RWPE2 (cell line): ENCODE measurements at regions not wholly inside any gene's neighbourhood (a gene's known extent, or its start where the extent isn't known, plus 50 kb on each side); places are given as distances from the start of the nearest gene placed in this dataset.

Experiments
- ATAC-seq: fragments of 200-7000 bp; cut with Tn5 transposase; 3 replicates; pipeline ENCODE4 v1.9.1; 2021; ENCODE audit warnings: low read depth
- DNase-seq: peaks from one replicate; pipeline ENCODE4 v3.0.0-alpha.2; 2020; ENCODE audit warnings: low spot score
- H3K27ac ChIP-seq: fragments of 450-650 bp; 2 replicates; pipeline ENCODE4 v1.5.1; 2017; ENCODE audit warnings: mild to moderate bottlenecking; ENCODE audit not compliant: poor library complexity, severe bottlenecking
- H3K27me3 ChIP-seq: fragments of 250-450 bp; sonication (Bioruptor Pico); 2 replicates; pipeline ENCODE4 v1.5.1; 2021; ENCODE audit warnings: mild to moderate bottlenecking, moderate library complexity; ENCODE audit not compliant: insufficient read depth, poor library complexity, severe bottlenecking
- H3K36me3 ChIP-seq: fragments of 250-450 bp; sonication (Bioruptor Pico); 2 replicates; pipeline ENCODE4 v1.5.1; 2020; ENCODE audit warnings: low read depth, mild to moderate bottlenecking, moderate library complexity
- H3K4me1 ChIP-seq: fragments of 250-450 bp; sonication (Bioruptor Pico); 2 replicates; pipeline ENCODE4 v1.5.1; 2021; ENCODE audit warnings: mild to moderate bottlenecking, moderate library complexity; ENCODE audit not compliant: insufficient read depth, poor library complexity, severe bottlenecking
- H3K4me3 ChIP-seq: fragments of 250-450 bp; sonication (Bioruptor Pico); 2 replicates; pipeline ENCODE4 v1.5.1; 2021; ENCODE audit warnings: mild to moderate bottlenecking, moderate library complexity; ENCODE audit not compliant: severe bottlenecking
- H3K9me3 ChIP-seq: fragments of 250-450 bp; sonication (Bioruptor Pico); 2 replicates; pipeline ENCODE4 v1.5.1; 2021; ENCODE audit warnings: mild to moderate bottlenecking, moderate library complexity; ENCODE audit not compliant: severe bottlenecking
- TF ChIP-seq, protein P1 (sequence below): fragments of 450-650 bp; IDR thresholded peaks from one replicate; pipeline ENCODE4 v1.5.1; 2017; ENCODE audit warnings: mild to moderate bottlenecking, moderate library complexity; ENCODE audit not compliant: poor library complexity, severe bottlenecking

- H3K27me3 ChIP-seq, result no peaks in the 10 kb centered on the region
- DNase-seq (no peak), ATAC-seq (no peak)
- no peak overlapping the region for H3K4me3 ChIP-seq
- no peak overlapping the region for H3K27ac ChIP-seq
- H3K9me3 ChIP-seq, result no peaks in the 10 kb centered on the region
- H3K36me3 ChIP-seq, result no peaks in the 10 kb centered on the region
- peaks cover 9% of the 10 kb centered on the region for H3K4me1 ChIP-seq
- TF ChIP-seq, protein P1, sequence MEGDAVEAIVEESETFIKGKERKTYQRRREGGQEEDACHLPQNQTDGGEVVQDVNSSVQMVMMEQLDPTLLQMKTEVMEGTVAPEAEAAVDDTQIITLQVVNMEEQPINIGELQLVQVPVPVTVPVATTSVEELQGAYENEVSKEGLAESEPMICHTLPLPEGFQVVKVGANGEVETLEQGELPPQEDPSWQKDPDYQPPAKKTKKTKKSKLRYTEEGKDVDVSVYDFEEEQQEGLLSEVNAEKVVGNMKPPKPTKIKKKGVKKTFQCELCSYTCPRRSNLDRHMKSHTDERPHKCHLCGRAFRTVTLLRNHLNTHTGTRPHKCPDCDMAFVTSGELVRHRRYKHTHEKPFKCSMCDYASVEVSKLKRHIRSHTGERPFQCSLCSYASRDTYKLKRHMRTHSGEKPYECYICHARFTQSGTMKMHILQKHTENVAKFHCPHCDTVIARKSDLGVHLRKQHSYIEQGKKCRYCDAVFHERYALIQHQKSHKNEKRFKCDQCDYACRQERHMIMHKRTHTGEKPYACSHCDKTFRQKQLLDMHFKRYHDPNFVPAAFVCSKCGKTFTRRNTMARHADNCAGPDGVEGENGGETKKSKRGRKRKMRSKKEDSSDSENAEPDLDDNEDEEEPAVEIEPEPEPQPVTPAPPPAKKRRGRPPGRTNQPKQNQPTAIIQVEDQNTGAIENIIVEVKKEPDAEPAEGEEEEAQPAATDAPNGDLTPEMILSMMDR, result no peak
Observed at GRCh38 chr12:77237896-77238295, 172.5 kb upstream of the E2F7 start.

GRCh38 chr12:77236066-77236465 lies 170.7 kb upstream of the E2F7 start:
- no peak overlapping the region for H3K4me3 ChIP-seq
- ATAC-seq, result no peak
- peaks cover 9% of the 10 kb centered on the region for H3K4me1 ChIP-seq
- H3K27ac ChIP-seq, result no peak overlapping the region
- no peaks in the 10 kb centered on the region for H3K27me3 ChIP-seq
- H3K36me3 ChIP-seq, result no peaks in the 10 kb centered on the region
- DNase-seq, result no peak
- TF ChIP-seq, protein P1, result no peak
- no peaks in the 10 kb centered on the region for H3K9me3 ChIP-seq

GRCh38 chr12:77232045-77232444 lies 166.7 kb upstream of the E2F7 start:
- H3K36me3 ChIP-seq, result no peaks in the 10 kb centered on the region
- DNase-seq (no peak), ATAC-seq (no peak)
- H3K9me3 ChIP-seq, result no peaks in the 10 kb centered on the region
- H3K4me1 ChIP-seq, result no peaks in the 10 kb centered on the region
- no peak overlapping the region for H3K4me3 ChIP-seq
- H3K27me3 ChIP-seq, result no peaks in the 10 kb centered on the region
- H3K27ac ChIP-seq, result no peak overlapping the region
- TF ChIP-seq, protein P1, result no peak

- ATAC-seq, result no peak
- H3K4me1 ChIP-seq, result no peaks in the 10 kb centered on the region
- H3K27me3 ChIP-seq, result no peaks in the 10 kb centered on the region
- no peaks in the 10 kb centered on the region for H3K9me3 ChIP-seq
- no peak overlapping the region for H3K4me3 ChIP-seq
- H3K36me3 ChIP-seq, result no peaks in the 10 kb centered on the region
- no peak for DNase-seq
- TF ChIP-seq, protein P1, result no peak
- H3K27ac ChIP-seq, result no peak overlapping the region
Observed at GRCh38 chr12:77231501-77231918, 166.1 kb upstream of the E2F7 start.

DNA sequence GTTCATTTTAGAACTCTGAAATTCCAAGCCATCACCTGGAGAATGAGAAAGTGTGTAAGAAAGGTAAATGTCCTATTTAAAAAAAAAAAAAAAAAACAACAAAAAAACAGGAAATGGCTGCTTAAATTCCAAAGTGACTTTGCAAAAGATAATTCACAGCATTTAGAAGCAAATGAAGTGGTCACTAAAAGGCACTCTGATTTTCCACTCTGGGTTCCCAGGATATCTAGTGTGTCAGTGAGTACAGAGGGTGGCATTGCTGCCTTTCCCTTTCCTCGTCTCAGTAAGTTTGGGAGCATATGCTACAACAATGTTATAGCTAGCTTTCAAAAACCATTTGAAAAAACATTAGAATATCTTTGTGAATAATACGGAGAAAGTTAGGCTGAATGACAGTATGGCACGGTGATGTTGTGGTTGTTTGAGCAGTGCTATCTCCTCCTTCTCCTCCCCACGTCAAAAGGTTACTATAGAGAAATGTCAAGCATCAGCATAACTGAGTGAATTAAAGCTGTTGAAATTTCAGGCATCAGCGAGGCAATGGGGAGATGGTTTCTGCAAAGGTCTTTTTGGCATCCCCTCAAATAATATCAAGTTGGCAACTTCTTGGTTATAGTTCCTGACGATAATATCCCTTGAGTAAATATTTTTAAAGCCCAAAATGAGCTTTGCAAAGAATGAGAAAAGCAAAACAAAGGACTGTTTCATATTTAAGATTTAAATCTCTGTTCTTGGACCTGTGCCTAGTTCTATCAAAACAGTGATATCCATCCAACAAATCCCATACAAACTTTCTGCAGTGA lies 164.5 kb upstream of the E2F7 start:
- H3K9me3 ChIP-seq, result no peaks in the 10 kb centered on the region
- no peaks in the 10 kb centered on the region for H3K36me3 ChIP-seq
- no peaks in the 10 kb centered on the region for H3K4me1 ChIP-seq
- H3K27me3 ChIP-seq, result no peaks in the 10 kb centered on the region
- no peak for ATAC-seq
- TF ChIP-seq, protein P1, result no peak
- H3K27ac ChIP-seq, result no peak overlapping the region
- no peak for DNase-seq
- H3K4me3 ChIP-seq, result no peak overlapping the region
